ENCODE measurements at regions not wholly inside any gene's neighbourhood (a gene's known extent, or its start where the extent isn't known, plus 50 kb on each side); places are given as distances from the start of the nearest gene placed in this dataset.

DNA sequence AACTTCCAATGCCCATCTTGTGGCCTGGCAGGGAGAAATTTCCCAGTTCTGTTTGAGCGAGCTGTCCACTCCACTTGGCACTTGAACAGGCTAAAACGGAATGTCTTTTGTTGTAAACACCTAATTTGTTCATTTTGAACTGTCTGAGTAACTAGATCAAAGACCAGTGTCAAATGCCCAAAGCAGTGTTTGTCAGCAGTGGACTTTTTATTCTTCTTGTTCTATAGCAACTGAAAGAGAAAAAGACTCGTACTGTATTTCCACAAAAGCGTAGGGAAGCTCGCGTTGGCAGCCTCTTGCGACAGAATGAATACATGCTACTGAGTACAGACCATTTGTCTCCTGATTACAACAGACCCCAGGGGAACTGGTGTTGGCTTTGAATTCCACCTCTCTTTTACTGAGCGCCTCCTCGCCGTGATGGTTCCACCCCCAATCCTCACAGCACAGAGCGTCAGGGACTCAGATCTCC lies 601.8 kb upstream of the ZNF608 start:
- TF ChIP-seq, protein P1, sequence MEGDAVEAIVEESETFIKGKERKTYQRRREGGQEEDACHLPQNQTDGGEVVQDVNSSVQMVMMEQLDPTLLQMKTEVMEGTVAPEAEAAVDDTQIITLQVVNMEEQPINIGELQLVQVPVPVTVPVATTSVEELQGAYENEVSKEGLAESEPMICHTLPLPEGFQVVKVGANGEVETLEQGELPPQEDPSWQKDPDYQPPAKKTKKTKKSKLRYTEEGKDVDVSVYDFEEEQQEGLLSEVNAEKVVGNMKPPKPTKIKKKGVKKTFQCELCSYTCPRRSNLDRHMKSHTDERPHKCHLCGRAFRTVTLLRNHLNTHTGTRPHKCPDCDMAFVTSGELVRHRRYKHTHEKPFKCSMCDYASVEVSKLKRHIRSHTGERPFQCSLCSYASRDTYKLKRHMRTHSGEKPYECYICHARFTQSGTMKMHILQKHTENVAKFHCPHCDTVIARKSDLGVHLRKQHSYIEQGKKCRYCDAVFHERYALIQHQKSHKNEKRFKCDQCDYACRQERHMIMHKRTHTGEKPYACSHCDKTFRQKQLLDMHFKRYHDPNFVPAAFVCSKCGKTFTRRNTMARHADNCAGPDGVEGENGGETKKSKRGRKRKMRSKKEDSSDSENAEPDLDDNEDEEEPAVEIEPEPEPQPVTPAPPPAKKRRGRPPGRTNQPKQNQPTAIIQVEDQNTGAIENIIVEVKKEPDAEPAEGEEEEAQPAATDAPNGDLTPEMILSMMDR (IDR thresholded peaks at IDR 0.05), result no peak

DNA sequence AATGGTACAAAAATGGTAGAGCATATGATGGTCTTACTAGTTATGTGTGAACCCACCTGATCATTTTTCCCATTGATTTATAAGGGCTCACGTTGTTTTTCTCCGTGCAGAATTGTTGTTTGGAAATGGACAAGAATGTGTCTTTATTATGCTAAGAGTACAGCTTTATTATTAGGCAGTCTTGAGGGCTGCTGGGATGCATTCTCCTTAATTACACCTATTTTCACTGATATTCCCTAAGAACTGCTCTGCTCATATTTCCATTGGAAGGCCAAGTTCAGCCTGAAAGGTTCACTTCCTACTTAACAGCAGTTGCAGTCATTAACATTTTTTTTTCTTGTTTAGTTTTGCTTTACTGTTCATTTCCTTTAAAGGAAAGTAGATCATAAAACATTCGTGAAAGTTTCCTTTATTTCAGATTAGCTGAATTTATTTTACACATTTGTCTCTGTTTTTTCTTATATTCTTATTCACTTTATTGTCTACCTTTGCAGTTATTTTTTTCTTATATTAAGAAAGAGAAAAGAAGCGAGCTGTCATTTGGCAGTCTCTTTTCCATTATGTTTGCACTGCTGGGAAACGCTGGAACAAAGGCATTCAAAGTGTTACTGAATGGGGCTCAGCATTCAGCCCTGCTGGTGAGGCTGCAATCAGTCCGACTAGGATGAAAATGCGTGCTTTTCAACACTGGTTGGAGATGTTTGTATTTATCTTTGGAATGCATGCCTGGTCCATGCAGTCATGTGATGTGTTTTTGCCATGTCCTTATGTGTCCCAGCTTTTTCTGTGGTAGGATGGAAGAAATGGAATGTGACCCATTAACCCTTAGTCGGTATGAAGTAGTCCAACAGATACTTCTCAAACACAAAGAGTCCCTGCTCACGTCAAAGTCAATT lies 602.7 kb upstream of the ZNF608 start:
- H3K4me3 ChIP-seq (ENCODE audit: low read length), result no peak overlapping the region
- H3K4me3 Mint-ChIP-seq, result no peak overlapping the region
- H3K27me3 ChIP-seq (ENCODE audit: control insufficient read depth in 1 of 2, insufficient read depth in 2 of 2, low read length in 2 of 2), result no peaks in the 10 kb centered on the region
- no peaks in the 10 kb centered on the region for H3K36me3 ChIP-seq (ENCODE audit: insufficient read depth, low read length)
- TF ChIP-seq, protein P1 (IDR thresholded peaks at IDR 0.05), result no peak
- H3K4me1 ChIP-seq (ENCODE audit: insufficient read depth, low read length), result no peaks in the 10 kb centered on the region
- H3K27ac Mint-ChIP-seq, result no peak overlapping the region
- no peak overlapping the region for H3K27ac ChIP-seq (ENCODE audit: low read depth in 1 of 2, low read length in 2 of 2)
- POLR2A ChIA-PET, result no interaction called here
- H3K9me3 ChIP-seq (ENCODE audit: control insufficient read depth in 1 of 2, insufficient read depth in 1 of 2, low read length in 2 of 2), result peaks cover 0 to 19% of the 10 kb centered on the region in 2 experiments
- ATAC-seq (ENCODE audit: poor library complexity), result no peak
- CTCF ChIA-PET, result no interaction called here
- no peaks in the 10 kb centered on the region for H3K9me3 Mint-ChIP-seq
- intact Hi-C loops (cut with DNase I, micrococcal nuclease), result no loop called here
- H3K36me3 Mint-ChIP-seq (ENCODE audit: low read depth), result no peaks in the 10 kb centered on the region
- H3K4me1 Mint-ChIP-seq (ENCODE audit: low read depth), result no peaks in the 10 kb centered on the region
- no peak for DNase-seq
- no peaks in the 10 kb centered on the region for H3K27me3 Mint-ChIP-seq

More for the DNA sequence above, 601.8 kb upstream of the ZNF608 start:
- peaks cover 0 to 19% of the 10 kb centered on the region in 2 experiments for H3K9me3 ChIP-seq (ENCODE audit: control insufficient read depth in 1 of 2, insufficient read depth in 1 of 2, low read length in 2 of 2)
- POLR2A ChIA-PET, result no interaction called here
- CTCF ChIA-PET, result no interaction called here
- DNase-seq (no peak), ATAC-seq (ENCODE audit: poor library complexity) (no peak)
- no peaks in the 10 kb centered on the region for H3K27me3 Mint-ChIP-seq
- H3K4me3 ChIP-seq (ENCODE audit: low read length), result no peak overlapping the region
- no peaks in the 10 kb centered on the region for H3K36me3 ChIP-seq (ENCODE audit: insufficient read depth, low read length)
- intact Hi-C loops (cut with DNase I, micrococcal nuclease), result no loop called here
- H3K27ac ChIP-seq (ENCODE audit: low read depth in 1 of 2, low read length in 2 of 2), result no peak overlapping the region
- no peak overlapping the region for H3K27ac Mint-ChIP-seq
- no peaks in the 10 kb centered on the region for H3K27me3 ChIP-seq (ENCODE audit: control insufficient read depth in 1 of 2, insufficient read depth in 2 of 2, low read length in 2 of 2)
- H3K4me1 Mint-ChIP-seq (ENCODE audit: low read depth), result no peaks in the 10 kb centered on the region
- H3K4me3 Mint-ChIP-seq, result no peak overlapping the region
- H3K9me3 Mint-ChIP-seq, result peaks cover 2% of the 10 kb centered on the region
- no peaks in the 10 kb centered on the region for H3K36me3 Mint-ChIP-seq (ENCODE audit: low read depth)
- no peaks in the 10 kb centered on the region for H3K4me1 ChIP-seq (ENCODE audit: insufficient read depth, low read length)

DNA sequence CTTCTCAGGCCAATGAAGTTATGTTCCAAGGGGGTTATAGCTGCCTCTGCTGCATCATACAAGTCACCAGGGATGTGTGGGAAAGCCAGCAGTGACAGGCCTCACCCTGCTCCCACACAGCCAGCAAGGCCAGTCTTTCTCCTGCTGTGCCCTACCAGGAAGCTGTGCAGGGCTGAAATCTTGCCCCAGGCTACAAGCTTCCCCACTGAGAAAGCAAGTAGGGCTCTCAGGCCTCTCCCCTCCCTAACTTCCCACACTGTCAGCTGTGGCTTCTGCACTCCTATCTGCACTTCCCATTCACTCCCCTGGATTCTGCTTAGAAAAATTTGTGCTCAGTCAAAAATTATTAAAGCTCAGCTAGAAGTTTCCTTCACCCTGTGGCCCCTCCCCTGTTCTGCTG lies 611.2 kb upstream of the ZNF608 start:
- ChIA-PET POLR2A (no interaction called here), CTCF (no interaction called here)
- no peak overlapping the region for H3K4me3 Mint-ChIP-seq
- no peak overlapping the region for H3K27ac Mint-ChIP-seq
- Histone ChIP-seq H3K36me3 (ENCODE audit: insufficient read depth, low read length) (no peaks in the 10 kb centered on the region), H3K27me3 (ENCODE audit: control insufficient read depth in 1 of 2, insufficient read depth in 2 of 2, low read length in 2 of 2) (no peaks in the 10 kb centered on the region), H3K9me3 (ENCODE audit: control insufficient read depth in 1 of 2, insufficient read depth in 1 of 2, low read length in 2 of 2) (peaks cover 5 to 6% of the 10 kb centered on the region in 2 experiments), H3K4me1 (ENCODE audit: insufficient read depth, low read length) (no peaks in the 10 kb centered on the region), H3K27ac (ENCODE audit: low read depth in 1 of 2, low read length in 2 of 2) (no peak overlapping the region), H3K4me3 (ENCODE audit: low read length) (no peak overlapping the region)
- DNase-seq (no peak), ATAC-seq (ENCODE audit: poor library complexity) (no peak)
- H3K9me3 Mint-ChIP-seq, result peaks cover 15% of the 10 kb centered on the region
- intact Hi-C loops (cut with DNase I, micrococcal nuclease), result no loop called here
- no peaks in the 10 kb centered on the region for H3K36me3 Mint-ChIP-seq (ENCODE audit: low read depth)
- no peaks in the 10 kb centered on the region for H3K27me3 Mint-ChIP-seq
- no peaks in the 10 kb centered on the region for H3K4me1 Mint-ChIP-seq (ENCODE audit: low read depth)
- TF ChIP-seq, protein P1 (IDR thresholded peaks at IDR 0.05), result no peak

Measured in CD4-positive, alpha-beta T cell (primary cell).